ENCODE measurements at regions not wholly inside any gene's neighbourhood (a gene's known extent, or its start where the extent isn't known, plus 50 kb on each side); places are given as distances from the start of the nearest gene placed in this dataset.

GRCh38 chr5:84682531-84682930 is 297.9 kb upstream of the EDIL3 start:
- TF ChIP-seq CTCF (IDR thresholded peaks at IDR 0.05) = no peak
- TF ChIP-seq POLR2A (IDR thresholded peaks at IDR 0.05) = no peak

Measured in heart left ventricle (tissue), 13 donors.